ENCODE measurements at regions not wholly inside any gene's neighbourhood (a gene's known extent, or its start where the extent isn't known, plus 50 kb on each side); places are given as distances from the start of the nearest gene placed in this dataset.

DNA sequence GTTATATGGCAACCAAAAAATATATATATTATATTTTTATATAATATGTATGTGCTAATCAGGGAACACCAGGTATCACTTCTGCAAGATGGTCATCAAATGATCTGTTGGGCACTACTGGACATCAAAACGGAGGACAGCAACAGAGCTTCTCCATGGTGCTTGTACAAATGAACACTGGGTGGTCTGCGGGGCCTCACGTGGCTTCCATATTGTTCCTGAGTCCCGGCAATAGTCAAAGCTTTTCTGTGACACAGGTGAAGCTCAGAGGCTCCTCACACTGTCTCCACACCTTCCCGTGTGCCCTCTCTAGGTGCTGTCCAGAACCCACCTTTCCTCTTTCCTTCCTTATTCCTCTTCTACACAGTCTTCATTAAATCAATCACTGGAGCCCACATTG, 149.9 kb upstream of the PIRT start:
- Histone ChIP-seq H2AFZ (ENCODE audit: low read length) (no peak overlapping the region), H3K79me2 (ENCODE audit: control insufficient read depth, insufficient read depth, low read length) (no peaks in the 10 kb centered on the region), H3K4me2 (ENCODE audit: extremely low read depth, insufficient read depth, low read length) (no peak overlapping the region), H3K4me1 (ENCODE audit: control insufficient read depth, extremely low read depth, insufficient read depth, low read length) (no peaks in the 10 kb centered on the region), H3K27me3 (ENCODE audit: control insufficient read depth, insufficient read depth, low read length) (no peaks in the 10 kb centered on the region), H3K9me3 (ENCODE audit: control insufficient read depth, insufficient read depth, low read depth, low read length) (no peaks in the 10 kb centered on the region), H3K4me3 (replicated peaks in 1 of 4; ENCODE audit: control extremely low read depth in 1 of 4, insufficient read depth in 1 of 4, low read depth in 3 of 4, low read length in 4 of 4) (no peak overlapping the region), H4K20me1 (ENCODE audit: control insufficient read depth, extremely low read depth, insufficient read depth, low read length) (no peaks in the 10 kb centered on the region), H3K36me3 (ENCODE audit: control insufficient read depth, insufficient read depth, low read length) (no peaks in the 10 kb centered on the region), H3K9ac (ENCODE audit: insufficient read depth, low read length) (no peak overlapping the region), H3K27ac (ENCODE audit: insufficient read depth, low read length) (no peak overlapping the region)
- no peak for DNase-seq (ENCODE audit: low read depth in 2 of 2)
- TF ChIP-seq, protein P1, sequence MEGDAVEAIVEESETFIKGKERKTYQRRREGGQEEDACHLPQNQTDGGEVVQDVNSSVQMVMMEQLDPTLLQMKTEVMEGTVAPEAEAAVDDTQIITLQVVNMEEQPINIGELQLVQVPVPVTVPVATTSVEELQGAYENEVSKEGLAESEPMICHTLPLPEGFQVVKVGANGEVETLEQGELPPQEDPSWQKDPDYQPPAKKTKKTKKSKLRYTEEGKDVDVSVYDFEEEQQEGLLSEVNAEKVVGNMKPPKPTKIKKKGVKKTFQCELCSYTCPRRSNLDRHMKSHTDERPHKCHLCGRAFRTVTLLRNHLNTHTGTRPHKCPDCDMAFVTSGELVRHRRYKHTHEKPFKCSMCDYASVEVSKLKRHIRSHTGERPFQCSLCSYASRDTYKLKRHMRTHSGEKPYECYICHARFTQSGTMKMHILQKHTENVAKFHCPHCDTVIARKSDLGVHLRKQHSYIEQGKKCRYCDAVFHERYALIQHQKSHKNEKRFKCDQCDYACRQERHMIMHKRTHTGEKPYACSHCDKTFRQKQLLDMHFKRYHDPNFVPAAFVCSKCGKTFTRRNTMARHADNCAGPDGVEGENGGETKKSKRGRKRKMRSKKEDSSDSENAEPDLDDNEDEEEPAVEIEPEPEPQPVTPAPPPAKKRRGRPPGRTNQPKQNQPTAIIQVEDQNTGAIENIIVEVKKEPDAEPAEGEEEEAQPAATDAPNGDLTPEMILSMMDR (conservative IDR thresholded peaks at IDR 0.05 in 1 of 2, IDR thresholded peaks at IDR 0.05 in 1 of 2; ENCODE audit: low read depth in 1 of 2, low read length in 2 of 2), result no peak

DNA sequence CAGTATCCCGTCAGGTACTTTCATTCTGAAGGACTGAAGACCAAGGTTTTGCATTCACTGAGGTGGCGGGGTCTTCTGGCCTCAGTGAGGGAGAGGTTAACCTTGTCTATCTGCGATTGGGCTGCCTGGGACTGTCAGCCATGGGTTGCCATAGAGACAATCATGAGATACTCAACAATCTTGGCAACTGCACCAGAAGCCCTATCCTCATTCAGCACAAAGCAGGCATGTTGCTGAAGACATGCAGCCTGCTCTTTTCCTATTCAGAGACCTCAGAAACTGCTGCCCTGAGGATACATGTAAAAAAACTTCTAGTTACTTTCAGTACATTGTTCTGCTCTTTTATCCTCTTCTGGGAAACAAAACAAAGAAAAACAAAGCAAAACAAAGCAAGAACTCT, 146.3 kb upstream of the PIRT start:
- H3K9ac ChIP-seq (ENCODE audit: insufficient read depth, low read length), result no peak overlapping the region
- no peak for TF ChIP-seq EZH2 (IDR thresholded peaks at IDR 0.05; ENCODE audit: low read length, missing control alignments)

DNA sequence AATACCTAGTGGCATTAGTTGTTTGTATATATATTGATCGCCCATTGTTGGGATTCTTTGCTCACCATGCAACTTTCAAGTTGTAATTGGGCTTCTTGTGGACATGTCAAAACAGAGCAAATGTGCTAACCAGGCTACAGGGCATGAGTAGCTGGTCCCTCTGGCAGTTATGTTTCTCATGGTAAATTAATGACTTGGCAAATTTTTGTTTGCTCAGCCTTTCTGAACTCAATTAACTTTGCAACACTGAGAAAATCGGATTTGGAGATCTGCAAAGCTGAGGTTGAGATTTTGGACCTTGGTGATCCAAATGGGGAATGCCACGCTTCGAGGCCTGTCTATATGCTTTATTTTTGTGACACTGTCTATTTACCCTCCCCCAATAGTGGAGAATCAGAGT, 138.5 kb upstream of the PIRT start:
- Histone ChIP-seq H3K36me3 (ENCODE audit: control insufficient read depth, insufficient read depth, low read length) (no peaks in the 10 kb centered on the region), H3K4me2 (ENCODE audit: extremely low read depth, insufficient read depth, low read length) (no peak overlapping the region), H3K9ac (ENCODE audit: insufficient read depth, low read length) (no peak overlapping the region), H3K4me3 (replicated peaks in 1 of 4; ENCODE audit: control extremely low read depth in 1 of 4, insufficient read depth in 1 of 4, low read depth in 3 of 4, low read length in 4 of 4) (no peak overlapping the region), H2AFZ (ENCODE audit: low read length) (no peak overlapping the region), H4K20me1 (ENCODE audit: control insufficient read depth, extremely low read depth, insufficient read depth, low read length) (no peaks in the 10 kb centered on the region), H3K27ac (ENCODE audit: insufficient read depth, low read length) (no peak overlapping the region), H3K27me3 (ENCODE audit: control insufficient read depth, insufficient read depth, low read length) (no peaks in the 10 kb centered on the region), H3K9me3 (ENCODE audit: control insufficient read depth, insufficient read depth, low read depth, low read length) (no peaks in the 10 kb centered on the region), H3K4me1 (ENCODE audit: control insufficient read depth, extremely low read depth, insufficient read depth, low read length) (no peaks in the 10 kb centered on the region), H3K79me2 (ENCODE audit: control insufficient read depth, insufficient read depth, low read length) (no peaks in the 10 kb centered on the region)
- no peak for DNase-seq (ENCODE audit: low read depth in 2 of 2)
- TF ChIP-seq EZH2 (IDR thresholded peaks at IDR 0.05; ENCODE audit: low read length, missing control alignments), result no peak
- TF ChIP-seq, protein P1 (conservative IDR thresholded peaks at IDR 0.05 in 1 of 2, IDR thresholded peaks at IDR 0.05 in 1 of 2; ENCODE audit: low read depth in 1 of 2, low read length in 2 of 2), result no peak

More for the DNA sequence above, 146.3 kb upstream of the PIRT start:
- no peaks in the 10 kb centered on the region for H3K4me1 ChIP-seq (ENCODE audit: control insufficient read depth, extremely low read depth, insufficient read depth, low read length)
- no peak for DNase-seq (ENCODE audit: low read depth in 2 of 2)
- H3K4me2 ChIP-seq (ENCODE audit: extremely low read depth, insufficient read depth, low read length), result no peak overlapping the region
- H3K9me3 ChIP-seq (ENCODE audit: control insufficient read depth, insufficient read depth, low read depth, low read length), result no peaks in the 10 kb centered on the region
- no peaks in the 10 kb centered on the region for H3K27me3 ChIP-seq (ENCODE audit: control insufficient read depth, insufficient read depth, low read length)
- no peak overlapping the region for H2AFZ ChIP-seq (ENCODE audit: low read length)
- H3K27ac ChIP-seq (ENCODE audit: insufficient read depth, low read length), result no peak overlapping the region
- H4K20me1 ChIP-seq (ENCODE audit: control insufficient read depth, extremely low read depth, insufficient read depth, low read length), result no peaks in the 10 kb centered on the region
- H3K4me3 ChIP-seq (replicated peaks in 1 of 4; ENCODE audit: control extremely low read depth in 1 of 4, insufficient read depth in 1 of 4, low read depth in 3 of 4, low read length in 4 of 4), result no peak overlapping the region
- no peaks in the 10 kb centered on the region for H3K79me2 ChIP-seq (ENCODE audit: control insufficient read depth, insufficient read depth, low read length)
- no peaks in the 10 kb centered on the region for H3K36me3 ChIP-seq (ENCODE audit: control insufficient read depth, insufficient read depth, low read length)
